ENCODE measurements at regions not wholly inside any gene's neighbourhood (a gene's known extent, or its start where the extent isn't known, plus 50 kb on each side); places are given as distances from the start of the nearest gene placed in this dataset.

GRCh38 chr2:57962861-57963260 is 83.7 kb upstream of the VRK2 start:
- 53% methylated on average over 3 of the region's 3 CpGs for WGBS (ENCODE audit: low lambda C conversion rate)

GRCh38 chr2:57965219-57965618 is 81.4 kb upstream of the VRK2 start:
- Histone ChIP-seq H3K4me1 (ENCODE audit: control insufficient read depth in 1 of 2, insufficient read depth in 2 of 2, low read depth in 1 of 2, low read length in 1 of 2) (no peaks in the 10 kb centered on the region; a peak in 1 of 4 replicates), H3K79me2 (ENCODE audit: insufficient read depth) (no peaks in the 10 kb centered on the region), H3K9me3 (no peaks in the 10 kb centered on the region), H3K9ac (no peak overlapping the region), H3K4me3 (ENCODE audit: low read depth in 2 of 2, low read length in 1 of 2) (no peak overlapping the region), H3K27ac (ENCODE audit: low read depth in 2 of 2, low read length in 1 of 2) (no peak overlapping the region), H3K27me3 (ENCODE audit: insufficient read depth) (no peaks in the 10 kb centered on the region), H2AFZ (ENCODE audit: low read depth) (no peak overlapping the region), H3K36me3 (replicated peaks in 1 of 2; ENCODE audit: control insufficient read depth in 1 of 2, insufficient read depth in 2 of 2, low read length in 1 of 2) (no peaks in the 10 kb centered on the region), H3F3A (replicated peaks; ENCODE audit: insufficient read depth) (no peaks in the 10 kb centered on the region), H3K4me2 (no peak overlapping the region), H4K20me1 (ENCODE audit: insufficient read depth) (no peaks in the 10 kb centered on the region), H3K9me2 (no peaks in the 10 kb centered on the region)
- CTCF ChIA-PET: interaction anchor here (0.7 kb wide), 1 partner anchor 49 kb away, joined by 3 read pairs; no protein-coding TSS in a partner anchor
- DNase-seq: no peak
- TF ChIP-seq GATA2 (CRISPR knock-in tag; IDR thresholded peaks at IDR 0.05): no peak
- TF ChIP-seq RFX5 (IDR thresholded peaks at IDR 0.05; ENCODE audit: low read length): no peak
- no peak for TF ChIP-seq EZH2phosphoT487 (IDR thresholded peaks at IDR 0.05; ENCODE audit: borderline replicate concordance, low read depth)
- no peak for TF ChIP-seq MEF2A (IDR thresholded peaks at IDR 0.05; ENCODE audit: borderline replicate concordance, low read depth)
- POLR2A ChIA-PET: no interaction called here
- whole genome bisulfite sequencing (ENCODE audit: low lambda C conversion rate): 89% methylated on average over 1 of the region's 1 CpG

More at GRCh38 chr2:57962861-57963260, 83.7 kb upstream of the VRK2 start:
- ChIA-PET CTCF (no interaction called here), POLR2A (no interaction called here)
- H4K20me1 ChIP-seq (ENCODE audit: insufficient read depth): no peaks in the 10 kb centered on the region
- no peak overlapping the region for H3K27ac ChIP-seq (ENCODE audit: low read depth in 2 of 2, low read length in 1 of 2)
- no peak for DNase-seq
- H2AFZ ChIP-seq (ENCODE audit: low read depth): no peak overlapping the region
- no peak overlapping the region for H3K4me2 ChIP-seq
- no peak overlapping the region for H3K4me3 ChIP-seq (ENCODE audit: low read depth in 2 of 2, low read length in 1 of 2)
- no peaks in the 10 kb centered on the region for H3F3A ChIP-seq (replicated peaks; ENCODE audit: insufficient read depth)
- no peaks in the 10 kb centered on the region for H3K9me3 ChIP-seq
- TF ChIP-seq TCF12 (IDR thresholded peaks at IDR 0.05) (no peak), CHD2 (IDR thresholded peaks at IDR 0.05; ENCODE audit: low read length, partially characterized antibody) (no peak), FOXJ3 (CRISPR knock-in tag; IDR thresholded peaks at IDR 0.05) (no peak), RFX5 (IDR thresholded peaks at IDR 0.05; ENCODE audit: low read length) (no peak), CTCF (IDR thresholded peaks at IDR 0.05) (no peak), ZBTB33 (IDR thresholded peaks at IDR 0.05; ENCODE audit: borderline replicate concordance, low read depth) (no peak), RCOR1 (IDR thresholded peaks at IDR 0.05; ENCODE audit: low read length) (no peak), GATA2 (CRISPR knock-in tag; IDR thresholded peaks at IDR 0.05) (no peak), GABPA (IDR thresholded peaks at IDR 0.05; ENCODE audit: low read depth) (no peak)
- no peaks in the 10 kb centered on the region for H3K27me3 ChIP-seq (ENCODE audit: insufficient read depth)
- H3K9ac ChIP-seq: no peak overlapping the region
- peaks cover 0 to 2% of the 10 kb centered on the region in 2 experiments; a peak in 1 of 4 replicates for H3K4me1 ChIP-seq (ENCODE audit: control insufficient read depth in 1 of 2, insufficient read depth in 2 of 2, low read depth in 1 of 2, low read length in 1 of 2)
- H3K36me3 ChIP-seq (replicated peaks in 1 of 2; ENCODE audit: control insufficient read depth in 1 of 2, insufficient read depth in 2 of 2, low read length in 1 of 2): no peaks in the 10 kb centered on the region
- no peaks in the 10 kb centered on the region for H3K79me2 ChIP-seq (ENCODE audit: insufficient read depth)
- H3K9me2 ChIP-seq: no peaks in the 10 kb centered on the region
